HCEC 1CT (cell line): ENCODE measurements at regions not wholly inside any gene's neighbourhood (a gene's known extent, or its start where the extent isn't known, plus 50 kb on each side); places are given as distances from the start of the nearest gene placed in this dataset.
"Not testable (repeated sequence)": the region's sequence is repeated elsewhere in the genome, so short reads cannot be mapped to it uniquely, and the experiment has no call there.

Experiments
- DNase-seq: peaks from one replicate; pipeline ENCODE4 v3.0.0-alpha.2; 2017

GRCh38 chr5:143908959-143909358 is 97.0 kb downstream of the HMHB1 start:
- DNase-seq = no peak

- peak; percentile 82 for DNase-seq
These were observed 101.2 kb downstream of the HMHB1 start for GRCh38 chr5:143913008-143913752.

- no peak for DNase-seq
These were observed 102.8 kb downstream of the HMHB1 start for GRCh38 chr5:143914756-143915155.

- DNase-seq = no peak
These were observed 104.5 kb downstream of the HMHB1 start for GRCh38 chr5:143916451-143916850.

- no peak for DNase-seq
These were observed 107.0 kb downstream of the HMHB1 start for GRCh38 chr5:143918961-143919360.

GRCh38 chr5:143920772-143921171 is 108.8 kb downstream of the HMHB1 start:
- DNase-seq = peak; percentile 72

DNA sequence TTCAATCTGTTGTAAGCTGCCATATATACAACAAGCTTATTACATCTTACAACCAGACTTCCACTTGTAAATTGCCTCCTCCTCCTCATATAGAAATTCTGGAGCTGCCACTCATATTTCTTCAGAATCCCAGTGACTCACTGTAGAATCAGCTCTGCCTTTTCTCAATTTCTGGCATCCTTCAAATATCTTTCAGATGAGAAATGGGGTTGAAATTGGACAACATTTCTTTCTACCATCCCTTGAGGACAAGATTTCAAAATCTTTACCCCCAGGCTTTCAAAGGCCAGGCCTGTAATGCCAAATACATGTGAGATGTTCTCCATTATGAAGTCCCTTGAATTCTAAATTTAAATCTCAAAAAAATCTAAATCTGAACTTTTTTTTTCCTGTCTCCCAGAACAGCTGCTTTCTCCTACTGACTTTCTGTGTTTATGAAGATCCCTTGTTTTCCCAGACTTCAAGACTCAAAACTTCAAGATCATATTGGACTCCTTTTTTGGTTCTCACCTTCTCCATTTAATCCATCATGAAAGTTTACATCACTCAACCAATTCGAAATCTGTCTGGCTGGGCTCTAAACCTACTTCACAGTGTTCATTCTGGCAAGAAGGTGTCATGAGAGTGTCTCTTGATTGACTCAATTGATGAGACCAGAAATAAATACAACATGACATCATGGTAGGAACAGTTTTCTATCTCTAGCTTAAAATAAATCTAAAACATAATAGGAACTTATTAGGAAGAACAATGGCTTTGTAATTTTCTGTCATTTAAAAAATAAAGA is 109.8 kb downstream of the HMHB1 start:
- DNase-seq = peak; percentile 97

- DNase-seq = peak; percentile 84
These were observed 110.8 kb downstream of the HMHB1 start for GRCh38 chr5:143922718-143923117.

- peak; percentile 53 for DNase-seq
These were observed 111.8 kb downstream of the HMHB1 start for GRCh38 chr5:143923634-143924266.

- no peak for DNase-seq
These were observed 112.5 kb downstream of the HMHB1 start for GRCh38 chr5:143924311-143924978.

DNA sequence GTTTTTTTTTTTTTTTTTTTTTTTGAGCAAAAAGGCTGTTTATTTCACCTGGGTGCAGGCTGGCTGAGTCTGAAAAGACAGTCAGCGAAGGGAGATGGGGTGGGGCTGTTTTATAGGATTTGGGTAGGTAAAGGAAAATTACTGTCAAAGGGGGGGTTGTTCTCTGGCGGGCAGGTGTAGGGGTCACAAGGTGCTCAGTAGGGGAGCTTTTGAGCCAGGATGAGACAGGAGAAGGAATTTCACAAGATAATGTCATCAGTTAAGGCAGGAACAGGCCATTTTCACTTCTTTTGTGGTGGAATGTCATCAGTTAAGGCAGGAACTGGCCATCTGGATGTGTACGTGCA is 113.0 kb downstream of the HMHB1 start:
- DNase-seq = not testable (repeated sequence)

GRCh38 chr5:143929486-143929885 is 117.5 kb downstream of the HMHB1 start:
- no peak for DNase-seq

DNA sequence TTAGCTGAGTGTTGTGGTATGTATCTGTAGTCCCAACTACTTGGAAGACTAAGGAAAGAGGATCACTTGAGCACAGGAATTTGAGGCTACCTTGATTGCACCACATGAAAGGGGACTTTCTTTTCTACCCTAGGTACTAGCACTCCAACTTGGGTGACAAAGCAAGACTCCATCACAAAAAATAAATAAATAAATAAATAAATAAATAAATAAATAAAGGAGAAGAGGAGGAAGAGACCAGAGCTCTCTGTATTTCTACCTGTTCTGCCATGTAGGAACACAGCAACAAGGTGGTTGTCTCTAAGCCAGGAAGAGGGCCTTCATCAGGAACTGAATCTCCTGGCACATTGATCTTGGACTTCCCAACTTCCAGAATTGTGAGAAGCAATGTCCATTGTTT is 118.6 kb downstream of the HMHB1 start:
- no peak for DNase-seq

- no peak for DNase-seq
These were observed 119.5 kb downstream of the HMHB1 start for GRCh38 chr5:143931476-143931875.

DNA sequence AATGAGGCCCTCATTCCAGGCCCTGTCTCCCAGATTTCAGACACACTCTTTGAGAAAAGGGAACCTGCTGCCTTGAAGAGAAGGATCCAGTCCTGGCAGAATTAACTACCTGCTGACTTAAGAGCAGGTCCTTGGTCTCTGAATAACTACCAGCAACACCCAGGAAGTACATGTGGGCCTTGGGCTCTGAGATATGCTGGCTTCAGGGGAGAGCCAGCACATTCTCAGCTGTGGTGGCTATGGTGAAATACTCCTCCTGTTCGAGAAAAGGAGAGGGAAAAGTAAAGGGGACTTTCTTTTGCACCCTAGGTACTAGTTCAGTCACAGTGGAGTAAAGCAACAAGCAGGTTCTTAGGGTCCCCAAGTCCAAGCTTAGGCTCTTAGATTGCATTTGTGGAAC is 120.0 kb downstream of the HMHB1 start:
- no peak for DNase-seq

DNA sequence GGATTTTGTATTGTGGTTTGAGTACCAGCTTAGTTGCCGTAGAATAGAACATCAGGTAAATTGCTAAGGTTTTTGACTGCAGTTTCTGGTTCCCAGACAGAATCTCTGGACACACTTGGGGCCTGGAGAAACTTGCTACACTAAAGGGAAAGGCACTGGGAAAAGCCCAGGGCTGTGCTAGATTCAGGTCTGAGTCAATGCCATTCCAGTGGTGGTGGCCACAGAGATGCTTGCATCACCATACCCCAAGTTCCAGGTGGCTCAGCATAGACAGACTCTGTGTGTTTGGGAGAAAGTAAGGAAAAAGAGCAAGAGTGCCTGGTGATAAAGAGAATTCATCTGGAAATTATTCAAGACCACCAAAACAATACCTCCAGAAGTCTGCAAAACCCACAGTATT is 120.6 kb downstream of the HMHB1 start:
- peak; percentile 59 for DNase-seq

DNA sequence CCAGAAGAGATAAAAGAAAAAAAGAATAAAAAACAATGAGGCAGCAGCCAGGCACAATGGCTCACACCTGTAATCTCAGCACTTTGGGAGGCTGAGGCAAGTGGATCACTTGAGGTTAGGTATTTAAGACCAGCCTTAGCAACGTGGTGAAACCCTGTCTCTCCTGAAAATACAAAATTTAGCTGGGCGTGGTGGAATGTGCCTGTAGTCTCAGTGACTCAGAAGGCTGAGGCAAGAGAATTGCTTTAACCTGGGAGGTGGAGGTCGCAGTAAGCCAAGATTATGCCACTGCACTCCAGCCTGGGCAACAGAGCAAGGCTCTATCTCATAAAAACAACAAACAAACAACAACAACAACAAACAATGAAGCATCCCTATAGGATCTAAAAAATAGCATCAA is 121.5 kb downstream of the HMHB1 start:
- peak; percentile 37 for DNase-seq

GRCh38 chr5:143934821-143935220 is 122.9 kb downstream of the HMHB1 start:
- DNase-seq = no peak

DNA sequence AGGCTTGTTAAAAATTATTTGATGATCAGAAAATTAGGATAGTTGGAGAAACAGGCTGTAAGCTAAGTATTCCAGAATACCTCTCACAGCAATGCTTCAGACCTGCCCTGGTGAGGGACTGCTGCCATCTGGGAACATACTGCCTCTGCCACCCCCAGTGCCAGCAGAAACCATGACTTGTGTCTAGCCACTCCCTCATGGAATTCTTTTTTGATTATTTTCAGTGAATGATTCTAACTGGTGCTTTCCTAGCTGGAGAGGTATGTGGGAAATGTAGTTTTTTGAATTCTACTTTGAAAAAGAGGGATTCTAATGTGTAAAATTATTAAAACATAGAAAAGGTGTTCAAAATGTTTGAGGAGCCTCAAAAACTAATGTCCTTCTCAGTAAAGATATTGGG is 126.3 kb downstream of the HMHB1 start:
- no peak for DNase-seq

GRCh38 chr5:143946837-143947236 is 134.9 kb downstream of the HMHB1 start:
- DNase-seq = no peak

DNA sequence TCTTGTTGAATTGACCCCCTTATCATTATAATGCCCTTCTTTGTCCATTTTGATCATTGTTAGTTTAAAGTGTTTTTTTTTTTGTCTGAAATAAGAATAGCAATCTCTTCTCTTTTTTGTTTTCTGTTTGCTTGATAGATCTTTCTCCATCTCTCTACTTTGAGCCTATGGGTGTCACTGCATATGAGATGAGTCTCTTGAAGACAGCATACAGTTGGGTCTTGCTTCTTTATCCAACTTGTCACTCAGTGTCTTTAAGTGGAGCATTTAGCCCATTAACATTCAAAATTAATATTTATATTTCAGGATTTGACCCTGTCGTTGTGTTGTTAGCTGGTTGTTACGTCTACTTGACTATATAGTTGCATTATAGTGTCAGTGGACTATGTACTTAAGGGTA is 135.4 kb downstream of the HMHB1 start:
- no peak for DNase-seq

- DNase-seq = no peak
These were observed 140.8 kb downstream of the HMHB1 start for GRCh38 chr5:143952809-143953208.

DNA sequence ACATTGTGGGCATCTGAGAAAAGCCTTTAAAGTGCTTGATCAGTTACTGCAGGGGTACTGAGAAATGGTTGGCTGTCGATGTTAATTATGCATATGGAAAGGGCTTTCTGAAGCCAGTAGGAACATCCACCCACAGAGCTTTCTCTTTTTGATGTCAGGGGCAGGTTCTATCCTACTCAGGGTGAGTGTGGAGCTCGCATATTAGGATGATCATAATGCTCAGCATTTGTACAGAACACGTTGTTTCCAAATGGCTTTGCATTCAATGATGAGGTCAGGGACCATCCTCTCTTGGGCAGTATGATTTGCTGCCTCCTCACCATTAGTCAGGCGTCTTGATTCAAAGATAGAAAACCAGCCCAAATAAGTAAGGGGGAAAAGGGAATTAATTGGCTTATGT is 141.9 kb downstream of the HMHB1 start:
- no peak for DNase-seq
